Epithelial cell of proximal tubule (primary cell): ENCODE measurements at regions not wholly inside any gene's neighbourhood (a gene's known extent, or its start where the extent isn't known, plus 50 kb on each side); places are given as distances from the start of the nearest gene placed in this dataset.

ENCODE experiments used
- DNase-seq: peaks from one replicate; pipeline ENCODE4 v3.0.0-alpha.2; 2011; ENCODE audit warnings: low read depth
- H3K4me3 ChIP-seq: 2 replicates; pipeline ENCODE4 v1.5.1; 2011; ENCODE audit warnings: low read depth, mild to moderate bottlenecking, low read length
- TF ChIP-seq, protein P1 (sequence below): conservative IDR thresholded peaks from 2 replicates; pipeline ENCODE4 v1.5.1; 2012; ENCODE audit warnings: low read depth, mild to moderate bottlenecking, low read length

DNA sequence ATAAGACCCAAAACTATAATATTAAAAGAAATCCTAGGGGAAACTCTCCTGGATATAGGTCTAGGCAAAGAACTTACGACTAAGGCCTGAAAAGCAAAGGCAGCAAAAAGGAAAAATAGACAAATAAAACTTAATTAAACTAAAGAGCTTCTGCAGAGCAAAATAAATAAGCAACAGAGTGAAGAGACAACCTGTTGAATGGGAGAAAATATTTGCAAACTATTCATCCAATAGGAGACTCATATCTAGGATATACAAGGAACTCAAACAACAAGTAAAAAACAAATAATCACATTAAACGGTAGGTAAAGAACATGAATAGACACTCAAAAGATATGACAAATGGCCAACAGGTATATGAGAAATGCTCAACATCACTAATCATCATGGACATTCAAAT, 318.6 kb downstream of the CSNK1G3 start:
- DNase-seq = no peak
- H3K4me3 ChIP-seq = no peak overlapping the region
- TF ChIP-seq, protein P1, sequence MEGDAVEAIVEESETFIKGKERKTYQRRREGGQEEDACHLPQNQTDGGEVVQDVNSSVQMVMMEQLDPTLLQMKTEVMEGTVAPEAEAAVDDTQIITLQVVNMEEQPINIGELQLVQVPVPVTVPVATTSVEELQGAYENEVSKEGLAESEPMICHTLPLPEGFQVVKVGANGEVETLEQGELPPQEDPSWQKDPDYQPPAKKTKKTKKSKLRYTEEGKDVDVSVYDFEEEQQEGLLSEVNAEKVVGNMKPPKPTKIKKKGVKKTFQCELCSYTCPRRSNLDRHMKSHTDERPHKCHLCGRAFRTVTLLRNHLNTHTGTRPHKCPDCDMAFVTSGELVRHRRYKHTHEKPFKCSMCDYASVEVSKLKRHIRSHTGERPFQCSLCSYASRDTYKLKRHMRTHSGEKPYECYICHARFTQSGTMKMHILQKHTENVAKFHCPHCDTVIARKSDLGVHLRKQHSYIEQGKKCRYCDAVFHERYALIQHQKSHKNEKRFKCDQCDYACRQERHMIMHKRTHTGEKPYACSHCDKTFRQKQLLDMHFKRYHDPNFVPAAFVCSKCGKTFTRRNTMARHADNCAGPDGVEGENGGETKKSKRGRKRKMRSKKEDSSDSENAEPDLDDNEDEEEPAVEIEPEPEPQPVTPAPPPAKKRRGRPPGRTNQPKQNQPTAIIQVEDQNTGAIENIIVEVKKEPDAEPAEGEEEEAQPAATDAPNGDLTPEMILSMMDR = no peak

DNA sequence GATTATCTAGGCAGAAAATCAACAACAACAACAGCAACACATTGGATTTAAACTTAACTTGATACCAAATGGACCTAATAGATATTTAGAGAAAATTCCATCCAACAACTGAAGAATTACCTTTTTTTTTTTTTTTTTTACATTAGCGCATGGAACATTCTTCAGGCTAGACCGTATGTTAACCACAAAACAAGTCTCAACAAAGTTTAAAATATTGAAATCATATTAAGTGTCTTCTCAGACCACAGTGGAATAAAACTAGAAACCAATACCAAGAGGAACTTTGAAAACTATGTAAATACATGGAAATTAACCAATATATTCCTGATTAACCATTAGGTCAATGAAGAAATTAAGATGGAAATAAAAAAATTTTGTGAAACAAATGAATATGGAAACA, 315.8 kb downstream of the CSNK1G3 start:
- no peak overlapping the region for H3K4me3 ChIP-seq

DNA sequence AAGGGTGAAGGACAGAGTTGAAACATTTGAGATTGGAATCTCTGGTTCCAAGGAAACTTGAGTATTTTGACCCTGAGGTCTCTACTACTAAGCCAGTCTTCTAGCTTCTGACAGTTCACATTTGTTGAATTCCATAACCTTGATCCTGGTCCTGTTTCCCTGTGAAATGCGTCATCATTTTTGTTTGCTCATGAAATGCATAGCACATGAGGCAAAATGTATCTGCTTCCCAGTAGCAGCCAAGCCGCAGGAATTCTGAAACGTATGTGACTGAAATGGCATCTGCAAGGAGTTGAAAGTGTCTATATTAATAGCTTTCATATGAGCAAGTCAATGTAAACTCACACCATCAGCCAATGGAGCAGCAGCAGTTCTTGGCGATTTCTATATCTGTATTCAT, 307.9 kb downstream of the CSNK1G3 start:
- DNase-seq = no peak
- no peak overlapping the region for H3K4me3 ChIP-seq
- TF ChIP-seq, protein P1 = no peak

More for the DNA sequence above, 315.8 kb downstream of the CSNK1G3 start:
- TF ChIP-seq, protein P1 = no peak
- no peak for DNase-seq

DNA sequence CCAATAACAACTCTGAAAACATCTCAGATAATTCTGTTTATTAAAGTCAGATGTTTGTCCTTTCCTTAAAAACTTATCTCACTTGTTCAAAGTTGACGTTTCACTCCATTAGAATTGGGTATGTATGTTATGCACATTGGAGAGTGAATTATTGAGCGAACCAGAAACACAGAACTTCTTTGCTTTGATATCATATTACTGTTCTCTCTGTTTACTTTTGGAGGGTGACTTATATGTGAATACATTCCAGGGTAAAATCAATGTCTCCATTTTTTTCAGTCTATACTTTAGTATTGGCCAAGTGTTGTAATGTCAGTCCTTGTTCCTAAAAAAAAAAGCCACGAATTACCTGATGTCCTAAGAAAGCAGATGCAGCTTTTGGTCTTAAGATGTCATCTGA, 307.4 kb downstream of the CSNK1G3 start:
- H3K4me3 ChIP-seq = no peak overlapping the region
- no peak for DNase-seq
- TF ChIP-seq, protein P1 = no peak

DNA sequence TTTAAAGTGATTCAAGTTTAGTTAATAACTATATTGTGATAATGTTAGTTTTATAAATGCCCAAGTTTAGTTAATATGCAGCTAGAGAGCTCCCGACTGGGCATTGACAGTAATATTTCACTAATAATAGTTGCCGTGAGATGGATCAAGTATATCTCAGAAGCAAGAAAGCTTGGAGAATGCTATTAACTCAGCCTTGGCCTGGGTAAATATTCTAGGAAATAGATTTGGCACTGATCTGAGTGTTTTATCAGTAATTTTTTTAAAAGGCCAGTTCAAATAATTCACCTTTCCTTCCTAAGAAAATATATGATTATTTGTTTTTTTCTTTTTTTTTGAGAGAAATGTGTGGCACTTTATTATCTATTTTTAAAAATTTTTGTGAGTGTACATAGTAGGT, 305.3 kb downstream of the CSNK1G3 start:
- TF ChIP-seq, protein P1 = no peak
- DNase-seq = no peak
- no peak overlapping the region for H3K4me3 ChIP-seq

DNA sequence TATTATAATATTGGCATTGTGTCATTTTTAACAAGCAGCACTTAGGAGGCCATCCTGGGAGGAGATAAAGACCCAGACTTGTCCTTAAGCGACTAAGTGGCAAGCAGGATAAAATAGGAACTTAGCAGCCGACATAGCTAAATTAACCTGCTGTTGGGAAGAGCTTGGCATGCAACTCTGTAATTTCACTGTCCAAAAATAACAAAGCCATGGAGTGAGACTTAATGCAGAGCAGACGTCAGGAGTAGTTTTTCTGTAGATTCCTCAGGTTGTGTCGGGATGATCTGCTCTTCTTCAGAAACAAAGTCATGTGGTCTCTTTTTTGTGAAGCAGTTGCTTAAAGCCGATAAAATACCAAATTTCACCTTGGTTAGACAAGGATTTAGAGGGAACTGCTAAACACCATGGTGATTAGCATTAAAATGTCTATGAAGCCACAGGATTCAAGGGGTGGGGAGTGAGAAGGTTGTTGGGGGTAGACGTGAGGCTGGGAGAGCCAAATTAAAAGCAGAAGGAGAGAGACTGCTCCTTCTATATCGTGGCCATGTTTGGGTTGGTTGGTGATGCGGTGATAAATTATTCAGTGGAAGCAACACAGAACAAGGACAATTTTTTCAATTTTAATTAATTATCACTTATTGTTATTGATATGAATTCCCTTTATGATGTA, 303.0 kb downstream of the CSNK1G3 start:
- peak; percentile 46 for DNase-seq
- TF ChIP-seq, protein P1 = no peak
- no peak overlapping the region for H3K4me3 ChIP-seq

DNA sequence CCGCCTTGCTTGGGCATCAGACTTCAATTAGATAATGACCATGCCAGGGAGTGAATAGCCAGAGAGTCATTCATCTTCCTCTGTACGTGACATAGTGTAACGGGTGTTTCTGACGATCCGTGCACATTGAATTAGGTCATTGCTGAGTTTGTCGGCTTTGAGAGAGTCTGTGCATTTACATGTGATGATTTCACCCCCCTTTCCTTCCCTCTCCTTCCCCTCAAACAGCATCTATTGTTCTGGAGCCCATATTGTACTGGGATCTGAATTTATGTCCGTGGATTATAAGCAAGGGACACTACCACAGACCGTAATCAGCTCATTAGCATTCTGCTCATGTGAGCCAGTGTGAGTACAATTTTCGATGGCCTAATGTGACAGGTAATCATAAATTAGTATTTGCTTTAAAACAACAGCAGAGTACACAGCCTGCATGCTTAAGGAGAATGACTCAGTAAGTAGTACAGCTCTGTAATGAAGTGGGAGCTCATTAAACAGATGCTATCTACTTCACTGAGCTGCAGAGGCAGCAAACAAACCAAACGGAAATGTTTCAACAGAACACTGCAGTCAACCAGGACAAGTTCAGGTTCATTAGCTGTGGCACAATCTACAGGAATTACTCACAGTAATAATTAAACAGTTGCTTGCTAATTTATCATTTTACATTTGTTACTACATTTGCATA, 302.1 kb downstream of the CSNK1G3 start:
- TF ChIP-seq, protein P1 = no peak
- DNase-seq = peak; percentile 97

More for the DNA sequence above, 302.1 kb downstream of the CSNK1G3 start:
- H3K4me3 ChIP-seq = peak overlapping the region; percentile 35
